Osteoblast (primary cell): ENCODE measurements at regions not wholly inside any gene's neighbourhood (a gene's known extent, or its start where the extent isn't known, plus 50 kb on each side); places are given as distances from the start of the nearest gene placed in this dataset.

Source experiments
- DNase-seq: peaks from one replicate; pipeline ENCODE4 v3.0.0; 2011; ENCODE audit warnings: low spot score, mixed read lengths; ENCODE audit not compliant: insufficient read length; ENCODE audit errors: missing footprints
- H2AFZ ChIP-seq: 2 replicates; pipeline ENCODE4 v1.6.0; 2011; ENCODE audit warnings: mild to moderate bottlenecking, low read length
- H3K27ac ChIP-seq: 2 replicates; pipeline ENCODE4 v1.5.1; 2011; ENCODE audit warnings: mild to moderate bottlenecking, low read depth, low read length, moderate library complexity
- H3K27me3 ChIP-seq: 2 replicates; pipeline ENCODE4 v1.6.0; 2012; ENCODE audit warnings: mild to moderate bottlenecking, control low read depth, inconsistent platforms, low read length, moderate library complexity; ENCODE audit not compliant: insufficient read depth
- H3K36me3 ChIP-seq: 2 replicates; pipeline ENCODE4 v1.5.1; 2011; ENCODE audit warnings: mild to moderate bottlenecking, low read length, control low read depth, moderate library complexity; ENCODE audit not compliant: insufficient read depth
- H3K4me1 ChIP-seq: 2 replicates; pipeline ENCODE4 v1.5.1; 2011; ENCODE audit warnings: mild to moderate bottlenecking, low read length, control low read depth, moderate library complexity; ENCODE audit not compliant: insufficient read depth
- H3K4me2 ChIP-seq: 2 replicates; pipeline ENCODE4 v1.6.0; 2011; ENCODE audit warnings: mild to moderate bottlenecking, low read length; ENCODE audit not compliant: insufficient read depth
- H3K4me3 ChIP-seq: fragments of 200-600 bp; sonication (generic); 3 replicates; pipeline ENCODE4 v1.5.1; 2012; ENCODE audit warnings: mild to moderate bottlenecking, low read length, inconsistent platforms; ENCODE audit not compliant: insufficient read depth
- H3K79me2 ChIP-seq: 2 replicates; pipeline ENCODE4 v1.6.0; 2012; ENCODE audit warnings: mild to moderate bottlenecking, low read length, control low read depth, inconsistent platforms; ENCODE audit not compliant: insufficient read depth
- H3K9me3 ChIP-seq: 2 replicates; pipeline ENCODE4 v1.5.1; 2011; ENCODE audit warnings: low read depth, low read length, control low read depth
- H4K20me1 ChIP-seq: 2 replicates; pipeline ENCODE4 v1.6.0; 2012; ENCODE audit warnings: mild to moderate bottlenecking, low read length, control low read depth; ENCODE audit not compliant: insufficient read depth
- CTCF ChIP-seq: IDR thresholded peaks from 2 replicates; pipeline ENCODE4 v1.5.1; 2011; ENCODE audit warnings: mild to moderate bottlenecking, low read depth, low read length, moderate library complexity; ENCODE audit errors: extremely low read depth

- no peaks in the 10 kb centered on the region for H3K9me3 ChIP-seq
- H3K79me2 ChIP-seq = no peaks in the 10 kb centered on the region
- H3K27ac ChIP-seq = no peak overlapping the region
- H3K36me3 ChIP-seq = no peaks in the 10 kb centered on the region
- no peaks in the 10 kb centered on the region for H4K20me1 ChIP-seq
- peak overlapping the region; percentile 16 for H3K4me2 ChIP-seq
- H3K4me1 ChIP-seq = peaks cover 4% of the 10 kb centered on the region
- peak; percentile 73 for DNase-seq
- TF ChIP-seq CTCF = no peak
- H3K27me3 ChIP-seq = no peaks in the 10 kb centered on the region
- peak overlapping the region; percentile 25 for H2AFZ ChIP-seq
- no peak overlapping the region for H3K4me3 ChIP-seq
These were observed 115.9 kb upstream of the TBX3 start for GRCh38 chr12:114799574-114800487.

- TF ChIP-seq CTCF = no peak
- H3K4me2 ChIP-seq = no peak overlapping the region
- no peaks in the 10 kb centered on the region for H3K27me3 ChIP-seq
- H3K4me3 ChIP-seq = no peak overlapping the region
- H3K4me1 ChIP-seq = no peaks in the 10 kb centered on the region
- H4K20me1 ChIP-seq = no peaks in the 10 kb centered on the region
- no peak overlapping the region for H3K27ac ChIP-seq
- H3K9me3 ChIP-seq = no peaks in the 10 kb centered on the region
- H2AFZ ChIP-seq = no peak overlapping the region
- H3K36me3 ChIP-seq = no peaks in the 10 kb centered on the region
- no peak for DNase-seq
- H3K79me2 ChIP-seq = no peaks in the 10 kb centered on the region
These were observed 110.1 kb upstream of the TBX3 start for GRCh38 chr12:114794049-114794558.

- Histone ChIP-seq H3K27ac (no peak overlapping the region), H2AFZ (no peak overlapping the region), H4K20me1 (no peaks in the 10 kb centered on the region), H3K4me3 (no peak overlapping the region), H3K79me2 (no peaks in the 10 kb centered on the region), H3K4me2 (no peak overlapping the region), H3K27me3 (no peaks in the 10 kb centered on the region), H3K4me1 (no peaks in the 10 kb centered on the region), H3K9me3 (no peaks in the 10 kb centered on the region), H3K36me3 (no peaks in the 10 kb centered on the region)
- no peak for DNase-seq
- no peak for TF ChIP-seq CTCF
These were observed 106.3 kb upstream of the TBX3 start for GRCh38 chr12:114790276-114790675.

GRCh38 chr12:114789821-114790220 is 105.8 kb upstream of the TBX3 start:
- H2AFZ ChIP-seq = no peak overlapping the region
- TF ChIP-seq CTCF = no peak

More at GRCh38 chr12:114789821-114790220, 105.8 kb upstream of the TBX3 start:
- H3K36me3 ChIP-seq = no peaks in the 10 kb centered on the region
- H3K27me3 ChIP-seq = no peaks in the 10 kb centered on the region
- no peak overlapping the region for H3K4me2 ChIP-seq
- no peak overlapping the region for H3K4me3 ChIP-seq
- DNase-seq = no peak
- H3K4me1 ChIP-seq = no peaks in the 10 kb centered on the region
- H3K79me2 ChIP-seq = no peaks in the 10 kb centered on the region
- H3K9me3 ChIP-seq = no peaks in the 10 kb centered on the region
- H4K20me1 ChIP-seq = no peaks in the 10 kb centered on the region
- H3K27ac ChIP-seq = no peak overlapping the region
